A549 (cell line): ENCODE measurements at regions not wholly inside any gene's neighbourhood (a gene's known extent, or its start where the extent isn't known, plus 50 kb on each side); places are given as distances from the start of the nearest gene placed in this dataset.

Experiments
- BHLHE40 ChIP-seq: IDR thresholded peaks from 2 replicates; pipeline ENCODE4 v1.6.1; 2012; ENCODE audit warnings: low read depth, low read length, inconsistent platforms
- CBX2 ChIP-seq: fragments of 200-600 bp; sonication (generic); IDR thresholded peaks from 2 replicates; pipeline ENCODE4 v1.6.1; 2016; ENCODE audit warnings: low read depth, mild to moderate bottlenecking, borderline replicate concordance
- CHD4 ChIP-seq: fragments of 200-600 bp; sonication (generic); IDR thresholded peaks from 2 replicates; pipeline ENCODE4 v1.6.1; 2016; ENCODE audit warnings: antibody characterized with exemption, mild to moderate bottlenecking, borderline replicate concordance
- HDAC2 ChIP-seq: fragments of 200-600 bp; sonication (generic); IDR thresholded peaks from 2 replicates; pipeline ENCODE4 v1.6.1; 2016
- MAZ ChIP-seq: fragments of 150-350 bp; IDR thresholded peaks from 2 replicates; pipeline ENCODE4 v1.6.1; 2014; ENCODE audit warnings: antibody characterized with exemption, low read depth, low read length, borderline replicate concordance
- POLR2A ChIP-seq: IDR thresholded peaks from 2 replicates; pipeline ENCODE4 v1.6.1; 2012; ENCODE audit warnings: mild to moderate bottlenecking, low read length
- RCOR1 ChIP-seq: fragments of 150-350 bp; IDR thresholded peaks from 2 replicates; pipeline ENCODE4 v1.6.1; 2014; ENCODE audit warnings: antibody characterized with exemption, low read length, low read depth
- RNF2 ChIP-seq: fragments of 200-600 bp; sonication (generic); IDR thresholded peaks from 2 replicates; pipeline ENCODE4 v1.6.1; 2016; ENCODE audit warnings: low read depth, mild to moderate bottlenecking, antibody characterized with exemption, moderate library complexity, borderline replicate concordance
- TF ChIP-seq, protein P1 (sequence below): fragments of >200 bp; sonication (Bioruptor Twin); formaldehyde crosslinking; IDR thresholded peaks from 3 replicates; pipeline ENCODE4 v1.5.1; 2016
- TF ChIP-seq, protein P2 (sequence below): IDR thresholded peaks from 2 replicates; pipeline ENCODE4 v1.6.1; 2012
- TF ChIP-seq, protein P3 (sequence below): fragments of 200-600 bp; sonication (generic); IDR thresholded peaks from 2 replicates; pipeline ENCODE4 v1.6.1; 2016; ENCODE audit warnings: antibody characterized with exemption, mild to moderate bottlenecking, moderate library complexity
- TF ChIP-seq, protein P4 (sequence below): fragments of >200 bp; sonication (Bioruptor Twin); formaldehyde crosslinking; IDR thresholded peaks from 2 replicates; pipeline ENCODE4 v1.6.1; 2016
- TF ChIP-seq, protein P5 (sequence below): fragments of 150-350 bp; IDR thresholded peaks from 2 replicates; pipeline ENCODE4 v1.6.1; 2014; ENCODE audit warnings: low read depth, mild to moderate bottlenecking, low read length

DNA sequence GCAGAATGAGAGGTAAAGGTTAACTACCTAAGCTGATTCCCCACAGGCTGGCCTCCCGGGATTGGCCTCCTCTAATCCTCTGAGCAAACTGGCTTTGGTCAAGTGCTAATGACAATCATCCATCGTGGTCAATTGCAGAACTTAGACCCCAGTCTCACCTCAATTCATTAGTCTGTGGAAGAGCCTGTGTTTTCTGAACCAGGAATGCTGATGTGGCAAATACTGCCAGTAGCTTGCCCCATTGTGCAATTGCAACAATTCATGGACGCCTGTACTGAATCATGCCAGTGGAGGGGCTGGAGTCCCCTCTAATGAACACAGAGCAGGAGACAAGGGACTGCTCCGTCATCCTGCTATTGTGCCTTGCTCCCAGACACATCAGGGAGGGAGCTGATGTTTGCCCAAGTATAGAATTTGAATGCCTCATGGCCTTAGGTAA is 1256.5 kb downstream of the EFNB2 start:
- TF ChIP-seq POLR2A (no peak), BHLHE40 (no peak), CHD4 (no peak), RCOR1 (no peak), RNF2 (no peak), MAZ (no peak), CBX2 (no peak), HDAC2 (no peak)
- TF ChIP-seq, protein P1, sequence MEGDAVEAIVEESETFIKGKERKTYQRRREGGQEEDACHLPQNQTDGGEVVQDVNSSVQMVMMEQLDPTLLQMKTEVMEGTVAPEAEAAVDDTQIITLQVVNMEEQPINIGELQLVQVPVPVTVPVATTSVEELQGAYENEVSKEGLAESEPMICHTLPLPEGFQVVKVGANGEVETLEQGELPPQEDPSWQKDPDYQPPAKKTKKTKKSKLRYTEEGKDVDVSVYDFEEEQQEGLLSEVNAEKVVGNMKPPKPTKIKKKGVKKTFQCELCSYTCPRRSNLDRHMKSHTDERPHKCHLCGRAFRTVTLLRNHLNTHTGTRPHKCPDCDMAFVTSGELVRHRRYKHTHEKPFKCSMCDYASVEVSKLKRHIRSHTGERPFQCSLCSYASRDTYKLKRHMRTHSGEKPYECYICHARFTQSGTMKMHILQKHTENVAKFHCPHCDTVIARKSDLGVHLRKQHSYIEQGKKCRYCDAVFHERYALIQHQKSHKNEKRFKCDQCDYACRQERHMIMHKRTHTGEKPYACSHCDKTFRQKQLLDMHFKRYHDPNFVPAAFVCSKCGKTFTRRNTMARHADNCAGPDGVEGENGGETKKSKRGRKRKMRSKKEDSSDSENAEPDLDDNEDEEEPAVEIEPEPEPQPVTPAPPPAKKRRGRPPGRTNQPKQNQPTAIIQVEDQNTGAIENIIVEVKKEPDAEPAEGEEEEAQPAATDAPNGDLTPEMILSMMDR = no peak
- TF ChIP-seq, protein P2, sequence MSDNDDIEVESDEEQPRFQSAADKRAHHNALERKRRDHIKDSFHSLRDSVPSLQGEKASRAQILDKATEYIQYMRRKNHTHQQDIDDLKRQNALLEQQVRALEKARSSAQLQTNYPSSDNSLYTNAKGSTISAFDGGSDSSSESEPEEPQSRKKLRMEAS = no peak
- TF ChIP-seq, protein P3, sequence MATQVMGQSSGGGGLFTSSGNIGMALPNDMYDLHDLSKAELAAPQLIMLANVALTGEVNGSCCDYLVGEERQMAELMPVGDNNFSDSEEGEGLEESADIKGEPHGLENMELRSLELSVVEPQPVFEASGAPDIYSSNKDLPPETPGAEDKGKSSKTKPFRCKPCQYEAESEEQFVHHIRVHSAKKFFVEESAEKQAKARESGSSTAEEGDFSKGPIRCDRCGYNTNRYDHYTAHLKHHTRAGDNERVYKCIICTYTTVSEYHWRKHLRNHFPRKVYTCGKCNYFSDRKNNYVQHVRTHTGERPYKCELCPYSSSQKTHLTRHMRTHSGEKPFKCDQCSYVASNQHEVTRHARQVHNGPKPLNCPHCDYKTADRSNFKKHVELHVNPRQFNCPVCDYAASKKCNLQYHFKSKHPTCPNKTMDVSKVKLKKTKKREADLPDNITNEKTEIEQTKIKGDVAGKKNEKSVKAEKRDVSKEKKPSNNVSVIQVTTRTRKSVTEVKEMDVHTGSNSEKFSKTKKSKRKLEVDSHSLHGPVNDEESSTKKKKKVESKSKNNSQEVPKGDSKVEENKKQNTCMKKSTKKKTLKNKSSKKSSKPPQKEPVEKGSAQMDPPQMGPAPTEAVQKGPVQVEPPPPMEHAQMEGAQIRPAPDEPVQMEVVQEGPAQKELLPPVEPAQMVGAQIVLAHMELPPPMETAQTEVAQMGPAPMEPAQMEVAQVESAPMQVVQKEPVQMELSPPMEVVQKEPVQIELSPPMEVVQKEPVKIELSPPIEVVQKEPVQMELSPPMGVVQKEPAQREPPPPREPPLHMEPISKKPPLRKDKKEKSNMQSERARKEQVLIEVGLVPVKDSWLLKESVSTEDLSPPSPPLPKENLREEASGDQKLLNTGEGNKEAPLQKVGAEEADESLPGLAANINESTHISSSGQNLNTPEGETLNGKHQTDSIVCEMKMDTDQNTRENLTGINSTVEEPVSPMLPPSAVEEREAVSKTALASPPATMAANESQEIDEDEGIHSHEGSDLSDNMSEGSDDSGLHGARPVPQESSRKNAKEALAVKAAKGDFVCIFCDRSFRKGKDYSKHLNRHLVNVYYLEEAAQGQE = no peak
- TF ChIP-seq, protein P4, sequence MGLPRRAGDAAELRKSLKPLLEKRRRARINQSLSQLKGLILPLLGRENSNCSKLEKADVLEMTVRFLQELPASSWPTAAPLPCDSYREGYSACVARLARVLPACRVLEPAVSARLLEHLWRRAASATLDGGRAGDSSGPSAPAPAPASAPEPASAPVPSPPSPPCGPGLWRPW = no peak
- TF ChIP-seq, protein P5, sequence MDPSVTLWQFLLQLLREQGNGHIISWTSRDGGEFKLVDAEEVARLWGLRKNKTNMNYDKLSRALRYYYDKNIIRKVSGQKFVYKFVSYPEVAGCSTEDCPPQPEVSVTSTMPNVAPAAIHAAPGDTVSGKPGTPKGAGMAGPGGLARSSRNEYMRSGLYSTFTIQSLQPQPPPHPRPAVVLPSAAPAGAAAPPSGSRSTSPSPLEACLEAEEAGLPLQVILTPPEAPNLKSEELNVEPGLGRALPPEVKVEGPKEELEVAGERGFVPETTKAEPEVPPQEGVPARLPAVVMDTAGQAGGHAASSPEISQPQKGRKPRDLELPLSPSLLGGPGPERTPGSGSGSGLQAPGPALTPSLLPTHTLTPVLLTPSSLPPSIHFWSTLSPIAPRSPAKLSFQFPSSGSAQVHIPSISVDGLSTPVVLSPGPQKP = no peak
